Stimulated activated CD4-positive, alpha-beta T cell treated with anti-CD3 and anti-CD28 coated beads, TNF-alpha, amount 100 ng/mL, for 48 hours (primary cell): ENCODE measurements at regions not wholly inside any gene's neighbourhood (a gene's known extent, or its start where the extent isn't known, plus 50 kb on each side); places are given as distances from the start of the nearest gene placed in this dataset.
"Not testable (repeated sequence)": the region's sequence is repeated elsewhere in the genome, so short reads cannot be mapped to it uniquely, and the experiment has no call there.

ENCODE experiments used
- DNase-seq, 3 donors: peaks; one replicate each; pipeline ENCODE4 v3.0.0-alpha.2; 2020; ENCODE audit warnings: low read depth in 3 of 3

DNA sequence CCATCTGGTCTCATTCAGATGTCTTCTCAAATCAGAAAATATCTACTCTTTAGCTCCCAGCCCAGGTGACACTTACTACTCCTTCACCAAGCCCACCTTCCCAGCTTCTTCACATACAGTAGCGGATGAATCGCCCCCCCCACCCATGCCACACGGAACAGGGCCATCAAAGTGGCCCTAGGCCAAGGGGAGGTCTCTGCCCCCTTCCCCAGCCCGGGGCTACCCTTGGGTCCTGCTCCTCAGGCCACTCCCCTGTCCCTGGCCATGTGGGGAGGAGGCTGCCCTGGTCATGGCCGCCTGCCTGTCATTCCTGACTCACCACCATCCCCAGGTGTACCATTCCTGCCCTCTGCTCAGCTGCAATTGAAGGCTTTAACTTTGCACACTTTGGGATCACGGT is 142.8 kb downstream of the NECTIN1 start:
- DNase-seq: no peak

DNA sequence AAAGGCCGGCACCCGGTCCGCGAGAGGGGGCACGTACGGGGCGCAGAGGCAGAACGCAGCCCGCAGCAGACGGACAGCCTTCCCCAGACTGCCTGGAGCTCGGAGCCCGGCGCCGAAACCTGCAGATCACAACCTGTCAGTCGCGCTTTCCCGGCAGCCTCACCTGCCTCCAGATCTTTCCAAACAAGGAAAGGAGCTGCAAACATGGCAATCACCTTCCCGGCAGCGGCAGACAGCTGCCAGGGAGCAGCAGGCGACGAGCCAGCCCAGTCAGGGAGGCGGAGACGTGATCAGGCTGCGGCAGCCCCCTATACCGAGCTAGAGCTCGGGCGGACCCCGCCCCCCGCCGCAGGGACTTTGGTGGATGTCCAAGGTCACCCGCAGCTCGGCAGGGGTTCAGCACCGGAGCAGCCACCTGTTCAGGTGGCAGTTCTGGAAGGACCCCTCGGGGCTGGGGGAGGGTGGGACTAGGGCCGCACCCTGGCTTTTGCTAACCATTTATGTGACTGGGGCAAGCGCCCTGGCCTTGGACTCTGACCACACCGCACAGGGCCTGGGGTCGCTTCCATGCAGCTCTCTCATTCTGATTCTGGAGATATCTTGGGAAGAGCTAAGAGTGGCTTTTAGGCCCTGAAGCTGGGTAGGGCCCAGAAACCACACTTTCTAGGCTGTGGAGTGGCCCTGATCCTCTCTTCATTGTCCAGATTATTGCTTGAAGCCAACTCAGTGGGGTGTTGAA is 143.8 kb downstream of the NECTIN1 start:
- no peak for DNase-seq

DNA sequence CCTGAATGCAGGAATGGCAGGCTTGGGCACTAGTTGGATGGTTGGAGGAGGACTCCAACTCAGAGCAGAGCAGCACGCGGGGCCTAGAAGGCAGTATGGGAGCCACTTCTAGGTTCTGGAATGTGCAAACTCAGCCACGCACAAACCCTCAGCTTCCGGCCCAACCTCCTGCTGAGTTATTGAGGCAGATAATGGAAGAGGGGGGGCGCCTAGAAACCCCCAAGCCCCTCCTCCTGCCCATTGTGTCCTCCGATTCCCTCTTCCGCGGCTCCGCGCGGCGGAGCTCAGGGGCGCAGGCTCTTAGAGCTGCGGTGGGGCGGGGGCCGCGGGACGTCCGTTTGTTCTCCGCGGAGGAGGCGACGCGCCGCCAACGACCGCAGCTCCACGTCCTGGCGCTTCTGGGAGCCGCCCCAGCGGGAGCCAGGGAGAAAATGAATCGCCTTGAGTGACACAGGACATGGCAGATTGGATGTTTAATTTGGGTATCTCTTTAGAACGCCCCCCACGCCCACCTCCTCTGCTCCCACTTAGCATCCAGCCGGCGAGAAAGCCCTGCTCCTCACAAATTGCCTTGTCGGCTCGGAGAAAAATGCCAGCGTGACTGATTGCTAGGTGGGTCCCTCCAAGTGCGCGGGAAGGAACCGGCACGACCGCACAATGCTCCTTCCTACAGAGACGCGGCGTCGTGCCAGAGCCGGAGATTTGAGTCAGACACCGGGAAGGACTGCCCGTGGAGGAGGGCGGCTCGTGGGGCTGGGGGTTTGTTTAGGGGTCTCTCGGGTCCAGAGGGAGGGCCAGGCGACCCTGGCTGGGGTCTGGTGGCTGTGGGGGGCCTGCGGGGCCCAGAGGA is 144.6 kb downstream of the NECTIN1 start:
- no peak for DNase-seq

DNA sequence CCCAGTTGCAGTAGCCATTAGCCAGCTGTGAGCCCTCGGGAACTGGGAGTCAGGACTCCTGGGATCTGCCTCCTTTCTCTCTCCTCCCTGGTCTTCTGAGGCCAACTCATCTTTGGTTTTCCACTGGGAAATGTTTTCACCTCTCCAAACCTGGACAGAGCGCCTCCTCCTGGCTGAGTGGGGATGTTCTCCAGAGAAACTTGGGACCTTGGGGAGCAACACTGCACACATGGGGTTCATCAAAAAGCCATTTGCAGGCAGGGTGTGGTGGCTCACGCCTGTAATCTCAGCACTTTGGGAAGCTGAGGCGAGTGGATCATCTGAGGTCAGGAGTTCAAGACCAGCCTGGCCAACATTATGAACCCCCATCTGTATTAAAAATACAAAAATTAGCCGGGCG is 145.4 kb downstream of the NECTIN1 start:
- no peak for DNase-seq

DNA sequence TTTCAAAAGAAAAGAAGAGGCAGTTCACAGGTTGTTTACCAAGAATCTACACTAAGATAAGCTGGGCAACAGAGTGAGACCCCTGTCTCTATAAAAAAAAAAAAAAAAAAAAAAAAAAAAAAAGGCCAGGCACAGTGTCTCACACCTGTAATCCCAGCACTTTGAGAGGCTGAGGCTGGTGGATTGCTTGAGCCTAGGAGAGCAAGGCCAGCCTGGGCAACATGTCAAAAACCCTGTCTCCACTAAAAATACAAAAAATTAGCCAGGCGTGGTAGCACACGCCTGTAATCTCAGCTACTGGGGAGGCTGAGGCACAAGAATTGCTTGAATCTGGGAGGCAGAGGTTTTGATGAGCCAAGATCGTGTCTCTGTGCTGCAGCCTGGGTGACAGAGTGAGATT is 147.6 kb downstream of the NECTIN1 start:
- DNase-seq: not testable (repeated sequence)

DNA sequence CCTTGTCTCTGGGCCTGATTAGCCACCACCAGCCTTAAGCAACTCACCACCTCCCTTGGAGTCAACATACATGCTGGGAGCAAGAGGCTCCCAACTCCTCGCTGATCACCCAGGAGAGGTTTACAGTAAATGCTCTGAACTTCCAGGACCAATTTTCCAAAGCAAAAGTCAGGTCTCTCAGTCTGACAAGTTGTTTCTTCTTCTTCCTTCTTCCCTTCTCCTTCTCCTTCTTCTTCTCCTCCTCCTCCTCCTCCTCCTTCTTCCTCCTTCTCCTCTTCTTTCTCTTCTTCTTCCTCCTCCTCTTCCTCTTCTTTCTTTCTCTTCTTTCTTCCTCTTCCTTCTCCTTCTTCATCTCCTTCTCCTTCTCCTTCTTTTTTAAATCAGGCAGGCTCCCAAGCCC is 148.2 kb downstream of the NECTIN1 start:
- no peak for DNase-seq

DNA sequence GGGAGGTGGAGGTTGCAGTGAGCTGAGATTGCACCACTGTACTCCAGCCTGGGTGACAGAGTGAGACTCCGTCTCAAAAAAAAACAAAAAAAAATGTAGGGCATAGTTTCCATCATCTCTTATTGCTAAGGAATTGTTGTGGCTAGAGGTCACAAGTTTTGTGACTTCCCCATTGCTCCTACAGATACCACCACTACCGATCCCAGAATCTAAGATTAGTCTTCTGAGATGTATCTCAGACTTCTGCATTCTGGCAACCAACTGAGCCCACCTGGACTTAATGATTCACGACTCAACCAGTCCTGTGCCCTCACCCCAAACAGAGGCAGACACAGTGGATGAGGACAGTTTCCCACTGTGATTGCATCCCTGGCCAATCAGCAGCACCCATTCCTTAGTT is 148.9 kb downstream of the NECTIN1 start:
- no peak for DNase-seq

DNA sequence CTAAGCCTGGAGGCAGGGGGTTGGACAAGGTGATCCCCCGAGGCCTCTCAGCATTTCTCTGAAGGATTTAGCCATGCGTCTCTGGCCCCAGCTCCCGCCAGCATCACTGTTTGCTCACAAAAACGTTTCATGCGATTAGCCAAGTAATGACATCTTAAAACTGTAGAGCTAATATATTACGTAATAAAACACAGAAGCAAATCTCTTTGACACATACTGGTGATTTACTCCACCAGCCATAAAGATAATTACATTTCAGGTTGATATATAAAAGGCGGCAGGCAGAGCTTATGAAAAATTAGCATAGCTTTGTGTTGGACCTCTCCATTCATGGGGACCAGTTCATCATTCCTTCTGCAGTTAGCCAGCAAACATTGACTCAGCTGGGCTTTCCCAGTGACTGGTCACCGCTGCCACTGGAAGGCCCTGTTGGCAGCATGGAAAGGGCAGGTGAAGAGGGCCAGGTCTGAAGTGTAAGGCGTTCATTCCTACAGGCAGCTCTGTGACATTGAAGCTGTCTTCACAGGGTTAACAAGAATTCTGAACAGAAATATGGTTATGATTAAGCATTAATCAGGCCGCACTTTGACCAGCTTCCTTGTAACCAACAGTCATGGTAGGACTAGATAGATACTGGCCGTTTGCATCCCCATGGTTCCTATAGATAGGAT is 150.3 kb downstream of the NECTIN1 start:
- no peak for DNase-seq

DNA sequence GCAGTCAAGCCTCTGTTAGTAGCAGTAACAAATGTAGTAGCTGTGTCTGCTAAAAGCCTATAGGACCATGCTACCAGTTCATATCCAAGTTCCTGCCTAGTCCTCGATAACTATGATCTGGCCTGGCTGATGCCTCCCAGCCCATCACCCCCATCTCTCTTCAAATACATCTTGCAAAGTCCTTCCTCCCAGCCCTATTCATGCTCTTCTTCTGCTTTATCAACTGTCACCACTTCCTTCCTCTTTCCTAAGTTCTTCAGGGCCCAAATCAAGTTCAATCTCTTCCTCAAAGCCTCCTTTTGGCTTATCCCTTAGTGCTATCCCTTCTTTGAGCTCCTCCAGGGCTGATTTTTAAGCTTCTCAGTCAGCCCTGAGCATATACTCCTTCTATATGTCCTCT is 150.9 kb upstream of the THY1 start:
- no peak for DNase-seq

DNA sequence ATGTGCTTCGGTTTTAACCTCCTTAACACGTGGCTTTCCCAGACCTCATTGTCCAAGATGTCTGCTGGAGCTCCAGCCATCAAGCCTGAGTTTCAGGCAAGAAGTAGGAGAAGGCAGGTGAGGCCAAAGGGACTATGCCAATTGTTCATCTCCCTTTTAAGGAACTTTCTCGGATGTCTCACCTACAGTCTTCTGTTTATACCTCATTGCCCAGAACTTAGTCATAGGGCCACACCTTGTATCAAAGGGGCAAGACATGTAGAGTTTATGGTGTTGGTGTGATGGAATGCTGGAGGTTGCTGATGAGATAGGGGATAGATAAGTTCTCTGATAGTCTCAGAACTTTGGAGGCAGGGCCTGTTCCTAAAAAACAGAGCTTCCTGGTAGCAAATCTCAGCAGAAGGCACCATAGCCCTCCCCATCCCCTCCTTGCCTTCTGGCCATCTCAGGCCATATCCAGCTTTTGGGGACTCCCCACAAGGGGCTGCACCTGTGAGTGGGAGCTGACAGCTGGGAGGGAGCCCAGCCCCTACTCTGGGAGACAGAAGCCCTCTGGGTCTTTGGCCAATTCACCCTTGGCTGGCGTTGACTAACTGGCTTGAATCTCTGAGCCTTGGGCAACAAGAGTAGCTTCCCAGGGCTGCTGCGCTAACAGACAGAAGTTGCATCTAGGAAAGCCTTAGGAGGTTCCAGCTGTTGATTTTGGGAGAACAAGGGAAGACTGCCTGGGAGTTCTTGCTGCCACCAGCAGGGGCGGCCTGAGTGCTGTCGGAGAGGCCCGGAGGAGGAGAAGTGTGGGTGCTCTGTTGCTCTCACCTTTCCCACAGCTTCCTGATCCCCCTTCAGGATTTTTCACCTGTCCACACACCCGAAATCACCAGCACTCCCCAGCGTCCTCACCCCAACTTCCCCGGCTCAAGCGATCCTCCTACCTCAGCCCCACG is 149.8 kb upstream of the THY1 start:
- DNase-seq: no peak

DNA sequence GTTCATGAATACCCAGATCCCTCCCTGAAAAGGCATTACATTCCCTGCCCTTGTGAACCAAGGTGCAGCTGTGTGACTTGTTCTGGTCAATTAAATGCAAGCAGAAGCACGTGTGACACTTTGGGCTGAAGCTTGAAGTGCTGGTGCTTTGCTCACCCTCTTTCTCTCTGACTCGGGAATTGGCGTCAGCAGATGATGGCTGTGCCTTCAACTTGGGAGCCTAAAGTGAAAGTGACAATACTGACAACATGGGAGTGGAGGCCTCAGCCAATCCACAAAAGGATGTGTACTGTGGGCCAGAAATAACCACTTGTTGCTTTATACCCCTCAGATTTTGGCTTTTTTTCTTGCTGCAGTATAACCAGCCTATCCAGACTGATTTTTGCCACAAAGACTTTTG is 148.3 kb upstream of the THY1 start:
- no peak for DNase-seq

DNA sequence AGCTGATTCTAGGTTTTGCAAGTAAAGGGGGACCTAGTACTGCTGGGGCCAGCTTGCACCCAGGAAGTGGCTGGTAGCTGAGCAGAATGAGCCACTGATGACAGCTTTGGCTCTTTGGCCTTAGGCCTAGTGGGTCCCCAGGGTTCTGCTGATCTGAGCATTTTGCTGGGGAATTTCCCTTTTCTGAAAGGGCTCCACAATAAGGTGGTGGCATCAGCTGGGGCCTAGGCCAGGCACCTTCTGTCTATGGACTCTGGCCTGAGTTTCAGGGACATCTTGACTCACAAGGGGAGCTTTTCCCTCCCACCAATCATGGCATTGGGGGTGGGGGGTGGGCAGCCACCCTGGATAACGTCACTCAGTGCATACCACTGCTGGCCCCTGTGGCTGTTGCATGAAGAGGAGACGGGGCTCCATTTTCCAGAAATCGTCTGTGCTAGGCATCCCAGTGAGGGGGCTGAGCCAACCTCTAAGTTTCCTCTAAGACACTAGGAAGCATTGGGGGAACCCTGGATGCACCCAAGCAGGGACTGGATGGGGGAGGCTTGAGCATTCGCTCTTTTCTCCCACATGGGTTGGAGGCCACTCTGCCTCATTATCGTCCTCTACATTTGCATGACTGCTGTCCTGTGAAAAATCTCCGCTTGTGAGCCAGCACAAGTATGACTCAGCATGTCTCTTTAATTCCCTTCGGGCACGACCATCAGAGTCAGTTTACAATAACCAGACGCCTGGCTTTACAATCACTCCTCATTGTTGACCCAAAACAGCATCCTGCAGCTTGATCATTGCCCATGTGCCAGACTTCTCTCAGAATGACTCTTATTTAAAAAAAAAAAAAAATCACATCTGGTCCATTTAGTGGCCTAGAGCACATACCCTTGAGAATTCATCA is 145.0 kb upstream of the THY1 start:
- no peak for DNase-seq

DNA sequence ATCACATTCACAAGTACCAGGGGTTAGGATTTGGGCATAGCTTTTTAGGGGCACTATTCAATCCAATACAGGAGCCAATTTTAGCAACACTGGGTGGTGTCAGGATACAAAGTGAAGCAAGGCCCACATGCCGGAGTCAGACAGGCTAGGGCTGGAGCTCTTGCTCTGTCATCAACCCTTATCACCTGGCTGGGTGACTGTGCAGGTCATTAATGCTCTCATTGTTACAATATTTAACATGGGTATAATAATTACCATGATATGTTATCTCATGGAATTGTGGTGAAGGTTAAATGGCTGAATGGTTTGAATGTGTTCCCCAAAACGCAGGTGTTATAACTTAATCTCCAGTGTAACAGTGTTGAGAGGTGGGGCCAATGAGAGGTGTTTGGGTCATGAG is 143.3 kb upstream of the THY1 start:
- DNase-seq: no peak

DNA sequence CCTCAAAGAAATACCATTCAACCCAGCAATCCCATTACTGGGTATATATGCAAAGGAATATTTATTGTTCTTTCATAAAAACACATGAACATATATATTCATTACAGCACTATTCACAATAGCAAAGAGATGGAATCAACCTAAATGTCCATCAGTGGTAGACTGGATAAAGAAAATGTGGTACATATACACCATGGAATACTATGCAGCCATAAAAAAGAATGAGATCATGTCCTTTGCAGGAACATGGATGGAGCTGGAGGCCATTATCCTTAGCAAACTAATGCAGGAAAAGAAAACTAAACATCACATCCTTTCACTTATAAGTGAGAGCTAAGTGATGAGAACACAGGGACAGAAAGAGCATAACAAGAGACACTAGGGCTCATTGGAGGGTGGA is 142.7 kb upstream of the THY1 start:
- not testable (repeated sequence) for DNase-seq

DNA sequence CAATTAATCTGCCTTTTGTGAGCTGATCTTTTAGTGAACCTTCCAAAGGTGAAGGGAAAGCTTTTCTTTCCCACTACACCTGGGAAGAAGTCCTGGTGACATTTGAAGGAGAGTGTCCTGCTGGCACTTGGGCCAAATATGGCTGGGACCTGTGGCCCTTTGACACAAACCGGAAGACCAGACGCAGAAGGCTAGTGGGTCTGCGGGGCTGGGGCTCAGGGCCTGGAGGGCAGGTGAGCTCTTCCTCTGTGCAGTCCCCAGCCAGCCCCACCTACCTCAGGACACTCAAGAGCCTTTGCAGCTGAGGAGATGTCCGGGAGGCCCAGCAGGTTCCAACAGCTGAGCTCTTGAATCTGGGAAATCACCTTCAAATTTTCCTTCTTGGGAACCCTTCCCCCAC is 138.0 kb upstream of the THY1 start:
- no peak for DNase-seq

DNA sequence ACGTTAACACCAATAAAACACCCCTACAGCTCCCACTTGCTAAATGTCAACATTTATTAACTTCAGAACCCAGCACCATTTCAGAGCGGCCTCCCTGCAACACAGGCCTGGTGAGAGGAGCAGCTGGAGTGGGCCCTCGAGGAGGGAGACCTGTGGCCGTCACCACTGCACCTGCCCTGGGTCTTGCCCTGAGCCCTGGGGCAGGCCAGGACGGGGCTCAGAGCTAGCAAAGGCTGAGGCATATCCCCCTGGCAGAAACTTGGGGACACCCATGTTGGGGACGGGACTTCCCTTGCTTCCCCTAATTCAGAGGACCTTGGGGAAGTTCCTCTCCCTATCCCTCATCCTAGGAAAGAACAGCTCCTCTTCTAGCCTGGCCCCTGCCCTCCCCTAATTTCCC is 137.3 kb upstream of the THY1 start:
- DNase-seq: no peak

DNA sequence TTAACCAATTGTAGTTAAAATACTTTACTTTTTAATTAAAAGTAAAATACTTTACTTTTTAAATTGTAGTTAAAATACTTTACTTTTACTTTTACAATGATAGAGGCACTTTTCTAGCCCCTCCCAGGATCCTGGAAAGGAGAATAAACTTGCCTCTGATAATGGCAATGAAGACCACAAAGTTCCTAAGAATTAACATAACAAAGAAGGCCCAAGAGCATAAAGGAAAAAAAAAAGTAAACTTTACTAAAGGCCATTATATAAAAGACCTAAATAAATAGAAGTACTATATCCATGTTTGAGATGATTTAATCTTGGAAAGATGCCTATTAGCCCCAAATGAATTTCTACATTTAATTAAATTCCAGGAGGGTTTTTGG is 129.1 kb upstream of the THY1 start:
- DNase-seq: no peak

DNA sequence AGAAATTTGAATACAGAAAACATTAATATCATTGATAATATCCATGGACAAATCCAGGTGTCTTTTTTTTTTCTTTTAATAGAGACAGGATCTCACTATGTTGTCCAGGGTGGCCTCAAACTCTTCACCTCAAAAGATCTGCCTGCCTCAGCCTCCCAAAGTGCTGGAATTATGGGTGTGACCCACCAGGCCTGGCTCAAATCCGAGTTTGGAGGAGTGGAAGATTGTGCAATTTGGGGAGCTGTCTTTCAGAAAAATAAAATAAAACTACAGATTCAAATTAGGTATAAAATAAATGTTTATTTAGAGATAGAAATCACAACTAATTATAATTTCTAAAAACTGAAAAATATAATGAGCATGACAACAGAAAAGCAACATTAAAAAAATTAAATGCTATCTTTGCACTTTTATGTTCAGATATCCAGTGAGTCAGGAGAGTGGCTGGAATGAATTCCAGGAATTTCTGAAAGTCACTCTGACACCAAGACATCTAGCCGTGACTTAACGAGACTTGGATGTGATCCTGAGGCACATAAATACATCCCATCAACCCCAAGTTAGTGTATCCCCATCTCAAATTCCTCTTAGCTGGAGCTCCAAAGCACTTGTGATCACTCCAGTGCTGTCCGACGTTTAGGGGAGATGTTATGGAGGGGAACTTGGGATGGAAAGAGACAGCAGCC is 128.6 kb upstream of the THY1 start:
- DNase-seq: no peak

DNA sequence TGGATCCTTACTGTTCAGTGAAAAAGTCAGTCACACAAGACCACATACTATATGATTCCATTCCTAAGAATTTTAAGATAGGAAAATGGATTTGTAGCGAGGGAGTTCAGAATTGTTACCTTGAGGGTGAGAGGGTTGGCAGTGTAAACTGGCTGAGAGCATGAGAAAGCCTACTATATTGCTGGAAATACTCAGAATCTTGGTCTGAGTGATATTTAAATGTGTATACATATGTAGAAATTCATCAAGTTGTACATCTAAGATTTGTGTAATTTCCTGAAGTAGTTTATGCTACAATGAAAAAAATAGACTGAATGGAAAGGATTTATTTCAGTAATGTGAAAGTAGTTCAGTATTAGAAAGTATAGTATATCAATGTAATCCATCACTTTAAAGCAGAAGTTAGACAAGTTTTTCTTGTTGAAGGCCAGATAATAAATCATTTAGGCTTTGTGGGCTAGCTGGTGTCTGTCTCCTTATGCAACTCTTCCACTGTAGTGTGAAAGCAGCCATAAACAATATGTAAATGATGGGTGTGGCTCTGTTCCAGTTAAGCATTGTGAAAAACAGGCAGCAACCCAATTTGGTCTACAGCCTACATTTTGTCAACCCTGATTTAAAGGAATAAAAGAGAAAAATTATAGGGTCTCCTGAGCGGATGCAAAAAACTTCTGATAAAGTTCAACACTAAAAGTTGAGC is 127.2 kb upstream of the THY1 start:
- DNase-seq: no peak
